ENCODE measurements at regions not wholly inside any gene's neighbourhood (a gene's known extent, or its start where the extent isn't known, plus 50 kb on each side); places are given as distances from the start of the nearest gene placed in this dataset.

- H3K27me3 Mint-ChIP-seq = no peaks in the 10 kb centered on the region
- H3K4me3 Mint-ChIP-seq = no peak overlapping the region
- no peaks in the 10 kb centered on the region for H3K9me3 Mint-ChIP-seq
- H3K4me1 Mint-ChIP-seq = no peaks in the 10 kb centered on the region
- no peaks in the 10 kb centered on the region for H3K36me3 Mint-ChIP-seq (ENCODE audit: low read depth)
- DNase-seq = no peak
- CTCF ChIA-PET = no interaction called here
- H3K27ac Mint-ChIP-seq = no peak overlapping the region
- POLR2A ChIA-PET = no interaction called here
Observed at GRCh38 chr10:90557385-90557784, 300.5 kb downstream of the HTR7 start.

- H3K27ac Mint-ChIP-seq = no peak overlapping the region
Observed at GRCh38 chr10:90560331-90560730, 297.5 kb downstream of the HTR7 start.

DNA sequence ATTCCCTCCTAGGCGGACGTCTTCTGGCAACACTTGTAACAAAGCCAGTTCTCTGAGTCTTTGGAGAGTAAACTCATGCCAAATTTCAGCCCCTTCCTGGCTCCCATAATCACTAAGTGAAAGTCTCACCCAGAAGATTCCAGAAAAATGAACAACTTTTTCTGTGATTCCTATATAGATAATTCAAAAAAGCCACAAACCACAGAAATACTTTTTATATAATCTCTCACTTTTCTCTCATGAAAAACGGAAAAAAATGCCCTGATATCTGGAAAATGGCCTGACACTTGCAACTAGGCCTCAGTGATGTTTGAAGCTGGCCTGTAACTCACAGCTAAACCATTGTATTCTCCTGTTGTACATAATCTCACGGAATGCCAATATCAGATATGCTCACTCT is 296.2 kb downstream of the HTR7 start:
- DNase-seq = no peak
- ChIA-PET POLR2A (no interaction called here), CTCF (no interaction called here)
- Mint-ChIP-seq H3K27me3 (no peaks in the 10 kb centered on the region), H3K9me3 (no peaks in the 10 kb centered on the region), H3K27ac (no peak overlapping the region), H3K4me3 (no peak overlapping the region), H3K36me3 (ENCODE audit: low read depth) (no peaks in the 10 kb centered on the region), H3K4me1 (no peaks in the 10 kb centered on the region)

More at GRCh38 chr10:90560331-90560730, 297.5 kb downstream of the HTR7 start:
- DNase-seq = no peak
- H3K9me3 Mint-ChIP-seq = no peaks in the 10 kb centered on the region
- POLR2A ChIA-PET = no interaction called here
- CTCF ChIA-PET = no interaction called here
- no peak overlapping the region for H3K4me3 Mint-ChIP-seq
- H3K4me1 Mint-ChIP-seq = no peaks in the 10 kb centered on the region
- H3K27me3 Mint-ChIP-seq = no peaks in the 10 kb centered on the region
- H3K36me3 Mint-ChIP-seq (ENCODE audit: low read depth) = no peaks in the 10 kb centered on the region

DNA sequence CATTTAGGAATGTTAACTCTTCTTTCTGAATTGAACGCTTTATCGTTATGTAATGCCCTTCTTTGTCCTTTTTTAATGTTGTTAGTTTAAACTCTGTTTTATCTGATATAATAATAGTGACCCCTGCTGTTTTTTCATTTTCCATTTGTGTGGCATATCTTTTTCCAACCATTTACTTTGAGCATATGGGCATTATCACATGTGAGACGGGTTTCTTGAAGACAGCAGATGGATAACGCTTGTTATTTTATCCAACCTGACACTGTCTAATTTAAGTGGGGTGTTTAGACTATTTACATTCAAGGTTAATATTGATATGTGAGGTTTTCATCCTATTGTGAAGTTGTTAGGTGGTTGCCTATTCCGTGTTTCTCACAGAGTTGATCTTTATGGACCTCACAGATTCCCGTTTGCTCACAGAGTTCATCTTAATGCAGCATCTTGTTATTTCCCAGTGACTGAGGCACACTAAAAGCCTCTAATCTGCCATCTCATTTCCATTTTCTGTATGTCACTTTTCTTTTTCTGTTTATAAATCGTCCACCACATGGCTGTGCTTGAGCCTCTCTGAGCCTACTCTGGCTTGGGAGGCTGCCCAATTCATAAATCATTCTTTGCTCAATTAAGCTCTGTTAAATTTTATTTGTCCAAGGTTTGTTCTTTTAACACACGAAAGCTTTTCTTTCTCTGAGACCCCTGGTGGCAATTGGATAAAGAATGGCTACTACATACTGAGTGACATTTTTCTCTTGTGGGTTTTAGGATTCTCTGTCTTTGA is 286.2 kb downstream of the HTR7 start:
- ChIA-PET POLR2A (no interaction called here), CTCF (no interaction called here)
- Mint-ChIP-seq H3K36me3 (ENCODE audit: low read depth) (no peaks in the 10 kb centered on the region), H3K27me3 (no peaks in the 10 kb centered on the region), H3K9me3 (no peaks in the 10 kb centered on the region), H3K4me1 (no peaks in the 10 kb centered on the region), H3K4me3 (no peak overlapping the region), H3K27ac (no peak overlapping the region)
- no peak for DNase-seq

DNA sequence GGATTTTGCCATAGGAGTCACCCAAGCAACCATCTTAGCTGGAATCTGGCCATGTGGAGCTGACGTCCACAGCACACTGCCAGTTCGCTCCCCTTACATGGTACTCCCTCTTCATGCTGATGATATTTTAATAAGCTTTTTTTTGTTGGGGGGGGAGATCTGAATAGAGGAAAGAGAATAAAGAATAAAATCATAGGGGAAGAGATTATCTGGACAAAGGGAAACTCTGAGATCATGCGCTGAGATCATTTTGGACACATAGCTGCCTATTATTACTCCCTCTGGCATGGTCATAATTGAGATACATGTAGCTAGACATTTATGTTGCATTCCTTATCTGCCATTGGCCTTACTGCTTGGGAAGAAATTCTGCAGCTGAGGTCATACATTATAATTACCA is 282.7 kb downstream of the HTR7 start:
- Mint-ChIP-seq H3K4me3 (no peak overlapping the region), H3K36me3 (ENCODE audit: low read depth) (no peaks in the 10 kb centered on the region), H3K27me3 (peaks cover 1% of the 10 kb centered on the region), H3K27ac (no peak overlapping the region), H3K4me1 (no peaks in the 10 kb centered on the region), H3K9me3 (no peaks in the 10 kb centered on the region)
- CTCF ChIA-PET = no interaction called here
- POLR2A ChIA-PET = no interaction called here
- DNase-seq = no peak

- Mint-ChIP-seq H3K4me1 (no peaks in the 10 kb centered on the region), H3K27me3 (peaks cover 1% of the 10 kb centered on the region), H3K27ac (no peak overlapping the region), H3K9me3 (no peaks in the 10 kb centered on the region), H3K4me3 (no peak overlapping the region), H3K36me3 (ENCODE audit: low read depth) (no peaks in the 10 kb centered on the region)
- POLR2A ChIA-PET = no interaction called here
- no peak for DNase-seq
- CTCF ChIA-PET = no interaction called here
Observed at GRCh38 chr10:90577569-90577968, 280.3 kb downstream of the HTR7 start.

GRCh38 chr10:90579602-90580242 is 278.1 kb downstream of the HTR7 start:
- Mint-ChIP-seq H3K27ac (no peak overlapping the region), H3K27me3 (peaks cover 1% of the 10 kb centered on the region), H3K9me3 (no peaks in the 10 kb centered on the region), H3K36me3 (ENCODE audit: low read depth) (no peaks in the 10 kb centered on the region), H3K4me3 (no peak overlapping the region), H3K4me1 (no peaks in the 10 kb centered on the region)
- no peak for DNase-seq
- POLR2A ChIA-PET = no interaction called here
- CTCF ChIA-PET = no interaction called here

DNA sequence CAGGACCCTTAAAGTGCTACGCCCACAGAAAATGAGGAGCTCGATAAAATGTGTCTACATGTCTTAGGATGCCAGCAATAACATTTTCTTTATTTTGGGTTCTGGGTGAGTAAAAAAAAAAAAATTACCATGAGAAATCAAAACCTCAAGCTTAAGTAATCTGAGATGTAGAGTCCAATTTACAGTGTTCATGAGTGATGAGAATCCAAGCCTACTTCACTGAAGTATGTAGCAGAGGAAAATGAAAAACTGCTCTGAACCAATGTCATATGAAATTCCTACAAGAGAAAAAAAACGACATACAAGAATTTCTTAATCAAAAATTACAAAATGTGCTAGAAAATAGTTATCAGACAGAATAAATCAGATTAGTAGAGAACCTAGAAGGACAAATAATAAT is 274.4 kb downstream of the HTR7 start:
- ChIA-PET CTCF (no interaction called here), POLR2A (no interaction called here)
- Mint-ChIP-seq H3K9me3 (no peaks in the 10 kb centered on the region), H3K4me3 (no peak overlapping the region), H3K4me1 (no peaks in the 10 kb centered on the region), H3K27ac (no peak overlapping the region), H3K27me3 (peaks cover 1% of the 10 kb centered on the region), H3K36me3 (ENCODE audit: low read depth) (no peaks in the 10 kb centered on the region)
- no peak for DNase-seq

- H3K9me3 Mint-ChIP-seq = no peaks in the 10 kb centered on the region
- no peak overlapping the region for H3K4me3 Mint-ChIP-seq
- no peak overlapping the region for H3K27ac Mint-ChIP-seq
- H3K4me1 Mint-ChIP-seq = no peaks in the 10 kb centered on the region
- no peaks in the 10 kb centered on the region for H3K27me3 Mint-ChIP-seq
- no peak for DNase-seq
- POLR2A ChIA-PET = no interaction called here
- H3K36me3 Mint-ChIP-seq (ENCODE audit: low read depth) = no peaks in the 10 kb centered on the region
- CTCF ChIA-PET = no interaction called here
Observed at GRCh38 chr10:90587081-90587491, 270.8 kb downstream of the HTR7 start.

DNA sequence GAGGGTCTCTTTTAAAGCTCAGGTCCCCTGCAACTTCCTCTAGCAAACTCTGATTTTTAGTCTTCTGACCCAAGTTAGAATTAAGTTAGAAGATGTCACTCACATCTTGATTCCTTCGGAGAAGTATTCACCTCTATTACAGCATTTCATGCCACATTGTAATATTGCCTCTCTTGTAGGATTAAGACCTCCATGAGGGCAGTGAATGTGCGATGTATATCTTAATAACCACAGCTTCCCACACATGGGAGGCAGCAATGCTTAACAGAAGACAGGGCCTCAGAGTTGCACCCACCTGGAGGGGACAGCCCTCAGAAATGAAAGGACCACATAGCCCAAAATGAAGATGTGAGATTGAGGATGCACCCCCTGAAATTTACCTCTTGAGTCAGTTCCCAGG is 270.3 kb downstream of the HTR7 start:
- ChIA-PET CTCF (no interaction called here), POLR2A (no interaction called here)
- DNase-seq = no peak
- H3K27me3 Mint-ChIP-seq = peaks cover 2% of the 10 kb centered on the region
- H3K9me3 Mint-ChIP-seq = no peaks in the 10 kb centered on the region
- H3K36me3 Mint-ChIP-seq (ENCODE audit: low read depth) = no peaks in the 10 kb centered on the region
- no peak overlapping the region for H3K27ac Mint-ChIP-seq
- H3K4me1 Mint-ChIP-seq = no peaks in the 10 kb centered on the region
- H3K4me3 Mint-ChIP-seq = no peak overlapping the region

DNA sequence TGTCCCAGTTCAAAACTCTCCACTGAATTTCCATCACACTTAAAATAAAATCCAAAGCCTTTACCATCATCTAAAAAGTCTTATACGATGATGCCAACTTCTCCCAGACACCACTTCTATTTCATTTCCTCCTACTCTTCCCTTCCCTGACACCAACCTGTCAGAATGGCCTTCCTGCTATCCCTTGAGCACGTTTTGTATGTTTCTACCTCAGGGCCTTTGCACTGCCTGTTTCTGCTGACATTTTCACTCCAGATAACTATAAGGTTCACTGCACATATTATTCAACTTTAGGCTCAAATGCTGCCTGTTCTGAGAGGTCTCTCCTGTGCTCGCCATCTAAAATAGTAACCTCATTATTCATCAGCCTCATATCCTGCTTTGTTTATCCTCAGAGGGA is 269.6 kb downstream of the HTR7 start:
- no peaks in the 10 kb centered on the region for H3K4me1 Mint-ChIP-seq
- no peaks in the 10 kb centered on the region for H3K9me3 Mint-ChIP-seq
- CTCF ChIA-PET = no interaction called here
- no peaks in the 10 kb centered on the region for H3K36me3 Mint-ChIP-seq (ENCODE audit: low read depth)
- no peak overlapping the region for H3K27ac Mint-ChIP-seq
- POLR2A ChIA-PET = no interaction called here
- DNase-seq = no peak
- peaks cover 2% of the 10 kb centered on the region for H3K27me3 Mint-ChIP-seq
- no peak overlapping the region for H3K4me3 Mint-ChIP-seq

DNA sequence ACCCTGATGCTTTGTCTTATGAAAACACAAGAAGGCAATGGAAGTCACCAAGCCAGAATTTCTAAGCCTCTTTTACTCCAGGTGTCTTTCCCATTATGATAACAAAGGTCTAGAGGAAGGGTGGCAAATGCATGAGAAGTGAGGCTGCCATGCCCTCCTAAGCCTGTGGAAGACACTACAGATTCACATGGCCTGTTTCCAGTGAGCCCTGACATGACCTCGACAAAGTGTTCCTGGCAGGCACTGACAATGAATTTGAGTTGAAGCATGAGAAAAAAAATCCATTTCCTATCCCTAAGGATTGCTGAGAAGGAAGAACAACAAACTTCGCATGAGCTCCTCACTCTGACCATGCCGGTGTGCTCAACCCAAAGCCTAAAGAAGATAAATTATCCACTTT is 268.0 kb downstream of the HTR7 start:
- no peak for DNase-seq
- Mint-ChIP-seq H3K27me3 (peaks cover 2% of the 10 kb centered on the region), H3K4me1 (no peaks in the 10 kb centered on the region), H3K9me3 (no peaks in the 10 kb centered on the region), H3K4me3 (no peak overlapping the region), H3K36me3 (ENCODE audit: low read depth) (no peaks in the 10 kb centered on the region), H3K27ac (no peak overlapping the region)
- POLR2A ChIA-PET = no interaction called here
- CTCF ChIA-PET = no interaction called here

DNA sequence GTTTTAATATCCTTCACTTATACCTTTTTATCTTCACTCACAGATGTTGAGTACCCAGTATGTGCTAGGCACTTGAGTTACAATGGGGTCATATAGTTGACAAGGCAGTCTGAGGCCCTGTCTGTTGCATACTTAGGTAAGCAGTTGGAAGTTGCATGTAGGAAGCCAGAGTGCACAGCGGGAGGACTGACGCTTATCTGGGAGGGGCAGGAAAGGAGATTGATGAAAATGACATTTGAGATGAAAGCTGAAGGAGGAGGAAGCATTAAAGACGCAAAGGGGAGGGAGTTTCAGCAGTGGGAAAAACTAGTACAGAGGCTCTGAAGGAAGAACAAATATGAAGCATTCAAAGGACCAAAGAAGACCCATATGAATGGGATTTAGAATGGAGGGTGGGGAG is 266.2 kb downstream of the HTR7 start:
- ChIA-PET POLR2A (no interaction called here), CTCF (no interaction called here)
- Mint-ChIP-seq H3K4me1 (no peaks in the 10 kb centered on the region), H3K27ac (no peak overlapping the region), H3K4me3 (no peak overlapping the region), H3K36me3 (ENCODE audit: low read depth) (no peaks in the 10 kb centered on the region), H3K27me3 (peaks cover 2% of the 10 kb centered on the region), H3K9me3 (no peaks in the 10 kb centered on the region)
- DNase-seq = no peak

- ChIA-PET CTCF (no interaction called here), POLR2A (no interaction called here)
- no peaks in the 10 kb centered on the region for H3K4me1 Mint-ChIP-seq
- H3K27me3 Mint-ChIP-seq = peaks cover 2% of the 10 kb centered on the region
- no peaks in the 10 kb centered on the region for H3K36me3 Mint-ChIP-seq (ENCODE audit: low read depth)
- no peaks in the 10 kb centered on the region for H3K9me3 Mint-ChIP-seq
- DNase-seq = no peak
- H3K4me3 Mint-ChIP-seq = no peak overlapping the region
- H3K27ac Mint-ChIP-seq = no peak overlapping the region
Observed at GRCh38 chr10:90592638-90593302, 265.1 kb downstream of the HTR7 start.

All from activated CD4-positive, alpha-beta memory T cell treated with anti-CD3 and anti-CD28 coated beads, Interleukin-2, amount 10 ng/mL, durations not matched to agents 7 days and 5 days (primary cell).